NCI-H1092 (cell line): ENCODE measurements at regions not wholly inside any gene's neighbourhood (a gene's known extent, or its start where the extent isn't known, plus 50 kb on each side); places are given as distances from the start of the nearest gene placed in this dataset.
"Not testable (repeated sequence)": the region's sequence is repeated elsewhere in the genome, so short reads cannot be mapped to it uniquely, and the experiment has no call there.

Experiments used
- DNase-seq: peaks from one replicate; lab custom pipeline; 2025; lab: John Stamatoyannopoulos, UW

DNA sequence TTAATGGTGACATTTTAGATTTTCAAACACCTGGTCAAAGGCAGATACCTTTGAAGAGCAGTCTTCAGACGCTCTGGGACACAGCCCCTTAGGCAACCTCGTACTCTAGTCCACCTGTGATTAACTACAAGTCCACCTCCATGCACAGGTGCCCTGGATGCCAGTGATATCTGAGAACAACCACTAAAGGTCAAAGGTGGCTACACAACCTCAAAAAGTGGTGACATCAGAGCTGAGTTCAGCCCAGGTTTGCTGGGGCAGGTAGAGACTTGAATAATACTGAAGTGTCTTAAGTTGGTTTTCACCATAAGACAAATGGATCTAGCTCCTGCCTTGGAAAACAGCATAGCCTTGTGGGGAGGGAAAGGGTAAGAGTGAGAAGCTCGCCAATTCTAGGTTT, 143.4 kb upstream of the ADO start:
- DNase-seq = no peak

DNA sequence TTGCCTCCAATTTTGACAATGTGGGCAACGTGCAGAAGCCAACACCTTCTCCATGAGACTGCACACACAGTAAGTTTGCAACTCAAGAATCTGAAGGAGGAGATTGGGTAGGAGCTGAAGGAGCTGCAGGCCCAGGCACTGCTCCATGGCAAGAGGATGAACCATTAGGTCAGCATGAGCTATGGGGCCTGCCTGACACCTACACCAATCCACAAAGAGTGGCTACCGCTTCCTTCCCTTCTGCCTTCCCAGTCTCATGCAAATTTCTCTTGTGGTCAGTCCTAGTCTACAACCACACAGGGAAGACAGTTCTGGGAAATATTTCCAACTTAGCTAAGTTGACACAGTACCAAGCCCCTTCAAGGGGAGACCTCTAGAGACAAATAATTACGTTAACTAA, 142.0 kb upstream of the ADO start:
- no peak for DNase-seq

- no peak for DNase-seq
Measured at GRCh38 chr10:62665771-62666170, 138.7 kb upstream of the ADO start.

GRCh38 chr10:62666275-62666674, 138.2 kb upstream of the ADO start:
- DNase-seq = no peak

DNA sequence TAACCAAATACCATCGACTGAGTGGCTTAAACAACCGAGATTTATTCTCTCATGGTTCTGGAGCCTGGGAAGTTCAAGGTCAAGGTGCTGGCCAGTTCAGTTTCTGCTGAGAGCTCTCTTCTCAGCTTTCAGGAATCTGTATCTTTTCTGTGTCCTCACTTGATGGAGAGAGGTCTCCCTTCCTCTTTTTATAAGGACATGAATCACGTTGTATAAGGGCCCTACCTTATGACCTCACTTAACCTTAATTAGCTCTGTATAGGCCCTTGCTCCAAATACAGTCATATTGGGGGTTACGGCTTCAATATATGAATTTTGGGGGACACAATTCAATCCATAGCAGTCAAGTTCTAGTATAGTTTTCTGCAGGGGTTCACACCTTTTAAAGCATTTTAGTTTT, 135.2 kb upstream of the ADO start:
- no peak for DNase-seq

DNA sequence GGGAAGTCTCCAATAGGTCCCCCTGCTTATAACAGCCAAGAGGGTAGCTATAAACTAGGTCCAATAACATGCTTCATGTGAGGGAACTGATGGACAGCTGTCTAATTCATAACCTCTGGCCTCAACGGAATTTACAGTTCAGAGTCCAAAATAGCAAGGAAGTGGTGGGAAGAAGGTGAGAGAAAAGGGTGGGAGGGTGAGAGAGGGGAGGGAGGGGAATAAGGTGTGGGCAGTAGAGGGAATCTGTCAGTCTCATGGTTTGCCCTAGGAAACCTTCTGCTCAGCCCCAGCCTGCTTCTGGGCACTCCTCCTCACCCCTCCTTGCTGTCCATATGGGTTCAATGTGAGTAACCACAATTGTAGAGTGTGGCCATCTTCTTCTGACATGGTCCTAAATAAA, 133.4 kb upstream of the ADO start:
- DNase-seq = no peak

DNA sequence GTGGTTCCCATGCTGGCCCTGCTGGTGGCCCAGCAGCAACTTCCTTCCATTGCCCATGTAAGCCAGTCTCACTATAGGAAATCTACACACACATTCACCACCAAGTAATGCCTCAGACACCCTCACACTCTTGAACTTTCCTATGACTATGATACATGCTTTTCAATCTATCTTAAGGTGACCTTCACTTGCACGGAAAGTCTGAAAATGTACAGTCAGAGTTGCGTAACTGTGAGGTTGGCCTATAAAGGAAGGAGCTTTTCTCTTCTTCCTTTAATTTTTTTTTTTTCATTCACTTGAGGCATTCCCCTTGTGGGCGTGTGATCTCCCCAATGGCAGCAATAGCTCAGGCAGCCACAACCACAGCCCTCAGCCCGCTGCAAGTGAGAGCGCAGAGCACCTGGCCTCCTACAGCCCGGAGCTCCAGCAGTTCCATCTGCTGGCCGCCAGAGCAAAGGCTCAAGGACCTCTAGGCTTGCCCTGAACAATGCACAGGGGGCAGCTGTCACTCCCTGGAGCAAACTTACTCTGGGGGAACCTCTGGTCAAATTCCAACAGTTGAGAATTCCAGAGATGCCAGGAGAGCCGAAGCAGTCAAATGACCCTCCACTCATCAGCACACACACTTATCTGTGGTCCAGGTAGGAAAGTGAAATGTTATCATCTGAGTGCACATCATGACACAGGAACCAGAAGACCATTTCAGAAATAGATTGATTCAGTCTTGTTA, 123.1 kb upstream of the ADO start:
- DNase-seq = no peak

DNA sequence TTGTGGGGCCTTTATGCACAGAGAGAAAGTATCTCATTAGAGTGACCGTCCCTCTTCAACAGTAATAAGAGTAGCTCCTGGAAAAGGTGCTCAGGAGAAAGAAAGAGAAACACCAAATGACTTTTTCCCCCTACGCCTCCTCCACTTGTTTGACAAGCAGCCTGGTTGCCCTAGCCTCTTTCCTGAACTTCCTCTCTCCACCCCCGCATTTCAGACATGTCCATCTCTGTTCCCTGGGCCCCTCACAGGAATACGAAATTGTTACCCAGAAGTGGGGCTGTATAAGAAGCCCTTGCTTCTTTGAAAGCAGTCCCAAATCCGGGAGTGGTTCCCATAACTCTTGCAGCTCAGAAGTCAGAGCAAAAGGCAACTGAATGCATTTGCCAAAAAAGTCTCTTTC, 119.6 kb upstream of the ADO start:
- DNase-seq = no peak

DNA sequence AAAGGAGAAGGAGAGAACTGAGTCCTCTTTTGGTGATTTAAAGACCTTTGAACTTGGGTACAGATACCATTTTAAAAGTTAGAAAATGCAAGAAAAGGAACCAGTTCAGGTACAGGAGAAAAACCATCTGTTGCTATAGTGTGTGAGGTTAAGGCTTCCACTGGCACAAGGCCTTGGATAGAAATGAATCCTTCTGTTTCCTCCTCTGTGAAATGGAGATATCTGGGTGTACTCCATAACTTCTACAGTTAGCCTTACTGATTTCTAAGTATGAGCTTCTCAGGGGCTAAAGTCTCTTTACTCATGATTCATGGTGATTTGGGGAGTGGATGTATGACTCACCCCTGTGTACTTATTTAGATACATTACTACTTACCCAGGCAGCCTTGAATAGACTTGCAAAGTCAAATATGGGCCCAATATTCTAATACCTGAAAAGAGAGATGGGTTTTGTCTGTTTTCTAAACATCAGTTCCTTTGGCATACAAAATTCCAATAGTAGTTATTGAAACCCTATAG, 117.2 kb upstream of the ADO start:
- no peak for DNase-seq

DNA sequence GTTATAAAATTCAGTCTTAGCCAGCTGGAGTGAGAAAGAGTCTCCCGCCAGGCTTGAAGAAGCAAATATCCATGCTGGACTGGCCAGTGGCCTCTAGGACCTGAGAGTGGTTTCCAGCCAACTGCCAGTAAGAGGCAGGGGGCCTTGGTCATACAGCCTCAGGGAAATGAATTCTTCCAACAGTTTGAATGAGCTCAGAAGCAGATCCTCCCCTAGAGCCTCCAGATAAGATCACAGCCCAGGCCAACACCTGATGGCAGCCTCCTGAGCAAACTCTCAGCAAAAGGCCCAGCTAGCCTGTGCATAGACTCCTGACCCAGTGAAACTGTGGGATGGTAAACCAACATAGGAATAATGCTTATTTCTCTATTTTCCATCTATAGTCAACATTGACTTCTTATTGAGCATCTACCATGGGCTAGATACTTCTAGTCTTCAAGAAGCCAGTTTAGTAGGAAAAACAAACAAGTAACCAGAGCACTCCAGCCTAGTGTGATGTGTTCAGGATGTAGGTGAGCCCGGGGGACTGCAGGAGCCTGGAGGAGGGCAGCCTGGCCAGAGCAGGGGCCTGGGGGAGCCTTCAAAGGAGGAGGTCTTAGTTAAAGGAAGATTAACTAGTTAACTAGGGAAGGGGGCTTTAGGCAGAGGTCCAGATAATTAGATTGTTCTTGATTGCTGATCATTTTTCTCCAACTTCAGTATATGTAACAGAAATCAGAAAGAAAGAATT, 115.4 kb upstream of the ADO start:
- DNase-seq = no peak

DNA sequence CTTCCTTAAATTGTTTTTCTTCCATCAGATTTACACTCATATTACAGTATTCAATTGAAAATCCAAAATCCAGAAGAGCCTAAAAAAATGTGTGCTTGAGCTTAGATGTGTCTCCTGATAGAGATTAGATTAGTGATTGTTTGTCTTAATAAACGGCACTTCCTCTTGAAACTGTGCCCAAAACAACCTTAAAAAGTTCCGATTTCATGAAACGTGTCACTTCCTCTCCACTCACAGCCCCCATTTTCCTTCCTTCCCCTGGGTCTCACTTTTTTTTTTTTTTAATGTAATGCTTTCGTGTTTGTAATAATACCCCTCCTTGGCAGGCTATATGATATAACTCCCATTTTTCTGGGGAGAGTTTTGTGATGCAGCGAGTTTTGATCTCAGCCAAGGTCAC, 114.8 kb upstream of the ADO start:
- no peak for DNase-seq

- DNase-seq = no peak
Measured at GRCh38 chr10:62690703-62691102, 113.8 kb upstream of the ADO start.

DNA sequence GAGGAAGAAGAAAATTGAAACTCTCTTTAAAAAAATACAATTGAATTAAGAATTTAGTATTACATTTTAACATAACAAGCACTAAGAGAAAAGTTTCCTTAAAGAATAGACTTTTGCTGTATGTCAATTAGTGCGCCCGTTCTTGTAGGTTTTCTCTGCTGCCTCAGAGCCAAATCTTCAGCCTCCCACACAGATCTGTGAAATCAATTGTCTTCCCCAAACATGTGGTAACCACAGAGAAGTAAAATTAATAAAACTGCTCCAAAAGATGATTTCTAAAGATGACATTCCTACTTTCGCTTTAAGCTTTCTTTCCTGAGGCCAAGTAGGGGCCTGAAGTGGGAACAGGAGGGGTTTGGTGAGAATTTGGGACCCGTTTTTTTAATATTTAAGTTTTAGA, 113.2 kb upstream of the ADO start:
- DNase-seq = no peak

DNA sequence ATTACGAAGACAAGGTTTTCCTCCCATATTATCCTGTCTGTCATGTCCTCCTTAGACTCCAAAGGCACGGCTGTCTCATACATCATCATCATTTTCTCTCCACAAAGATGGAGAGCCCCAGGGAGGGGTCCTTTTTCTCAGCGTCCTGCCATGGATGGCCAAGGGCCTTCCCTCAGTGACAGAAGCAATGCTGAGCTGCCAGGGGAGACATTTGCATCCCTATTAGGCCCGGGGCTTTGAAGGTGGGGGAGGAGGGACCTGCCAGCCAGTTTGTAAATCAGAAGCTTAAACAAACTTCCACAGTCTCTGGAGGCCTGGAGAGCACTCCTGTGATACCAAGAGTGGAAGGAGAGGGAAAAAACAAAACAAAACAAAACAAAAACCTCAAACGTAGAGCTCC, 112.4 kb upstream of the ADO start:
- no peak for DNase-seq

DNA sequence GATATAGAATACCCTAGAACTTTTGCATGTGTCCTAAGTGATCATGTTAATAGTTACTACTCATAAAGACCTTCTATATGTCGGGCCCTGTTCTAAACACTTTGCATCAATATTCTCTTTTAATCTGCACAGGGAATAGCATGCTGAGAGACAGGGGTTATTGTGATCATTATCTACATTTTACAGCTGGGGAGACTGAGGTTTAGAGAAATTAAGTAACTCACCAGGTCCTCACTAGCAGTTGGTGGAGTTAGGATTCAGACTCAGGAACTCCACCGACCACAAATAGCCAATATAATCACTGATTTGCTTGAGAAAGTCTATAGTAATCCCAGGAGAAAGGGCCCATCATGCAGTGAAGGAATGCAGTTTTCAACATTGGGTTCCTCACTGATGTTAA, 111.2 kb upstream of the ADO start:
- DNase-seq = no peak

DNA sequence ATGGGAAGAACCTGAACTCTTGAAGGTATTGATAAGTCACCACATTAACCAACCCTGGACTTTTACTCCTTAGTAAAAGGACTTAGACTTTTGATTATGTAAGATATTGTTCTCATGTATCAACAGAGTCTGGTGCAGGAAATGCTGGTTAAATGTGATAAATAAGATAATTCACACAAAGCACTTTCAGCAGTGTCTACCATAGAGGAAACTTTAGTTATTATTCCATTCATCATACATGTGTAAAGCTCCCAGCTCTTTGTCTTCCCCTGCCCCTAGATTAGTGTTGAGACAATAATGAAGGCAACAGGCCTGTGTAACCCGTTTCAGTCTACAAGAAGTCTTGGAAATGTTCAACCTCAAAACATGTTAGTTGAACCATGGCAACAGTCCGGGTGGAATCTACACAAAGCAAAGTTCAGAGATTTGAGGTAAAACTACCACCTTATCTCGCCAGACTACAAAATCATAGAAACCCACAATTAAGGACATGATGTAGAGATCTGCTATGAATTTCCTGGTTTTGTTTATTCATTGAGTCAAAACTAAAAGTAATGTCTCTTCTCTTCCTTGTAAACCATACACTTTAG, 109.9 kb upstream of the ADO start:
- no peak for DNase-seq

DNA sequence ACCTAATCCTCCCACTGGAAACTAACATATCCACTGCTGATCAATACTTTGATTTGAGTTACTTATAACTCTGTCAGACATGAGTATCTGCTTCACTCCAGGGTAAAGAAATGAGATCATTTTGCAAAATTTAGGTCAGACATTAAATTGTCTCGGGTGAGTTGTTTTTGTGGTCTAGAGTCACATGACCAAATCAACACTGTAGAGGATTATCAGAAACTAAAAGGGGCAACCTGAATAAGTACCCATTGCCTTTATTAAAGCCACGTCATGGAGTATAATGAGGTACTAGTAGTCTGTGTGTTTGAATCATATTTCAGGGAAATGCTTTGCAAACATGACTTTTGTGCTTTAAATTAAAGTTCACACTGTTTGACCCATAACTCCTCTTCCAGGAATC, 107.7 kb upstream of the ADO start:
- DNase-seq = no peak

DNA sequence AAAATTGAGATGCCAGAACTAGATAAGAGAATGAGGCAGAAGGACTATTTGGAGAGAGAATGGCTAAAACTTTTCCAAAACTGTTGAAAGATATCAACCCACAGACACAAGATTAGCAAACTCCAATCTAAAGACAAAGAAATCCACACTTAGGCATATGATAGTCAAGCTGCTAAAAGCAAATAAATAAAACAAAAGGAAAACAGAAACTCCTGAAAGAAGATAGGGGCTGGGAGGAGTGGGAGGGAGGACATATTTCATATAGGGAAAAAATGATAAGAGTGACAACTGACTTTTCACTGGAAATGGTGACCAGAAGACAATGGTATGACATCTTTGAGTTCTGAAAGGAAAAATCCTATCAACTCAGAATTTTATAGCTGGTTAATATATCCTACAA, 105.4 kb upstream of the ADO start:
- DNase-seq = no peak

DNA sequence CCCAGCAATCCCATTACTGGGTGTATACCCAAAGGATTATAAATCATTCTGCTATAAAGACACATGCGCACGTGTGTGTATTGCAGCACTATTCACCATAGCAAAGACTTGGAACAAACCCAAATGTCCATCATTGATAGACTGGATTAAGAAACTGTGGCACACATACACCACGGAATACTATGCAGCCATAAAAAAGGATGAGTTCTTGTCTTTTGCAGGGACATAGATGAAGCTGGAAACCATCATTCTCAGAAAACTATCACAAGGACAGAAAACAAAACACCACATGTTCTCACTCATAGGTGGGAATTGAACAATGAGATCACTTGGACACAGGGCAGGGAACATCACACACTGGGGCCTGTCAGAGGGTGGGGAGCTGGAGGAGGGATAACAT, 100.4 kb upstream of the ADO start:
- not testable (repeated sequence) for DNase-seq

GRCh38 chr10:62705789-62706188, 98.7 kb upstream of the ADO start:
- DNase-seq = no peak

DNA sequence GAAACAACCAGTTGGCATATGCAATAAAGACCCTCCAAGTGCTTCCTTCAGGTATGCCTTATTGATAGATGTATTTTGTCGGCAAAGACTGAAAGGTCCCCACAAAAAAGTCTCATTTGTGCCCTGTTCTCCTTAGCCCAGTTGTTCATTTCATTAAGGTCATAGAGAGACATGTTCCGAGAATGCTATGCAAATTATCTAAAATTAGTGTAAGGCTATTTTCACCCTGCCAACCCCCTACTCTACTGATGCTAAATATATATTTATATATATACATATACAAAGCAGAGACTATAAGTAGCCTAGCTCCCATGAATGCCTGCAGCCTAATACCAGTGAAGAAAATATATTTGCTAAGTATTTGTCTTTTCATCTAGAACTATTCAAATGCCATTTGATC, 96.7 kb upstream of the ADO start:
- DNase-seq = no peak

GRCh38 chr10:62708569-62708968, 96.0 kb upstream of the ADO start:
- no peak for DNase-seq

GRCh38 chr10:62709200-62709599, 95.3 kb upstream of the ADO start:
- DNase-seq = no peak
